Gastroesophageal sphincter (tissue), 3 donors: ENCODE measurements at regions not wholly inside any gene's neighbourhood (a gene's known extent, or its start where the extent isn't known, plus 50 kb on each side); places are given as distances from the start of the nearest gene placed in this dataset.

Experiments used
- POLR2A ChIP-seq, 2 donors: fragments of 450-650 bp; IDR thresholded peaks; one replicate each; pipeline ENCODE4 v1.6.1; 2017; ENCODE audit warnings: antibody characterized with exemption in 2 of 2, mild to moderate bottlenecking in 2 of 2, moderate library complexity in 1 of 2
- TF ChIP-seq, protein P1 (sequence below), 4 experiments: fragments of 200-600 bp in 2 of 4; fragments of 450-650 bp in 2 of 4; sonication (generic) in 1 of 4; IDR thresholded peaks; one replicate each; pipeline ENCODE4 v1.5.1; 2017 to 2019; ENCODE audit warnings: antibody characterized with exemption in 4 of 4, mild to moderate bottlenecking in 2 of 4, moderate library complexity in 2 of 4

DNA sequence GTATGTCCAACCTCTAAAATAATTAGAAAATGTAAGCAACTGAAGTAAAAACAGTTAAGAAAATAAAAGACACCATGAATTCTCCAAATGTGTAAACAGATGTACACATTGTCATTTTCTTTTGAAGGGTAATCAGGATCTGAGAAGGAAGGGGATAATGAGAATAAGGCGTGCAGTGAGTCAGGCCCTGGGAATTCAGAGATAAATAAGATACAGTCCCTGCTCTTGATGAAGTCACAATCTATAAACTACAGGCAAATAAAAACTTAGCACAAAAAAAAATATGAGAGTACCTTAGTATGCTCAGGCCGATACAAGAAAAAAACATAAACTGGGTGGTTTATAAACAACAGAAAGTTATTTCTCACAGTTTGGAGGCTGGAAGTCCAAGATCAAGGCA lies 315.3 kb downstream of the DNAH5 start:
- no peak for TF ChIP-seq POLR2A (IDR thresholded peaks at IDR 0.05)
- TF ChIP-seq, protein P1, sequence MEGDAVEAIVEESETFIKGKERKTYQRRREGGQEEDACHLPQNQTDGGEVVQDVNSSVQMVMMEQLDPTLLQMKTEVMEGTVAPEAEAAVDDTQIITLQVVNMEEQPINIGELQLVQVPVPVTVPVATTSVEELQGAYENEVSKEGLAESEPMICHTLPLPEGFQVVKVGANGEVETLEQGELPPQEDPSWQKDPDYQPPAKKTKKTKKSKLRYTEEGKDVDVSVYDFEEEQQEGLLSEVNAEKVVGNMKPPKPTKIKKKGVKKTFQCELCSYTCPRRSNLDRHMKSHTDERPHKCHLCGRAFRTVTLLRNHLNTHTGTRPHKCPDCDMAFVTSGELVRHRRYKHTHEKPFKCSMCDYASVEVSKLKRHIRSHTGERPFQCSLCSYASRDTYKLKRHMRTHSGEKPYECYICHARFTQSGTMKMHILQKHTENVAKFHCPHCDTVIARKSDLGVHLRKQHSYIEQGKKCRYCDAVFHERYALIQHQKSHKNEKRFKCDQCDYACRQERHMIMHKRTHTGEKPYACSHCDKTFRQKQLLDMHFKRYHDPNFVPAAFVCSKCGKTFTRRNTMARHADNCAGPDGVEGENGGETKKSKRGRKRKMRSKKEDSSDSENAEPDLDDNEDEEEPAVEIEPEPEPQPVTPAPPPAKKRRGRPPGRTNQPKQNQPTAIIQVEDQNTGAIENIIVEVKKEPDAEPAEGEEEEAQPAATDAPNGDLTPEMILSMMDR (IDR thresholded peaks at IDR 0.05): no peak
